HUES64 (cell line): ENCODE measurements at regions not wholly inside any gene's neighbourhood (a gene's known extent, or its start where the extent isn't known, plus 50 kb on each side); places are given as distances from the start of the nearest gene placed in this dataset.

ENCODE experiments used
- H3K27ac ChIP-seq: 2 replicates; pipeline ENCODE4 v1.7.0; 2013; ENCODE audit warnings: low read depth, low read length, inconsistent platforms
- H3K27me3 ChIP-seq: 2 replicates; pipeline ENCODE4 v1.6.1; 2013; ENCODE audit warnings: mild to moderate bottlenecking, low read length; ENCODE audit not compliant: insufficient read depth
- H3K36me3 ChIP-seq: 2 replicates; pipeline ENCODE4 v1.6.1; 2013; ENCODE audit warnings: mild to moderate bottlenecking, low read length; ENCODE audit not compliant: insufficient read depth
- H3K4me1 ChIP-seq: 2 replicates; pipeline ENCODE4 v1.6.1; 2013; ENCODE audit warnings: mild to moderate bottlenecking, low read length, moderate library complexity; ENCODE audit not compliant: insufficient read depth
- H3K4me3 ChIP-seq: 2 replicates; pipeline ENCODE4 v1.5.1; 2013; ENCODE audit warnings: mild to moderate bottlenecking, low read length, moderate library complexity
- H3K9ac ChIP-seq: 2 replicates; pipeline ENCODE4 v1.6.1; 2013; ENCODE audit warnings: mild to moderate bottlenecking, low read depth, low read length
- H3K9me3 ChIP-seq: 2 replicates; pipeline ENCODE4 v1.6.1; 2013; ENCODE audit warnings: low read depth, low read length; ENCODE audit not compliant: insufficient read depth
- WGBS: fragments of 150-250, 120-280 bp; methylation state at CpG from one replicate; pipeline ENCODE4 v1.1.7; 2013; ENCODE audit warnings: missing lambda C conversion rate; 5-methylcytosine and 5-hydroxymethylcytosine counted together

GRCh38 chr6:20025681-20026080, 186.6 kb downstream of the MBOAT1 start:
- Histone ChIP-seq H3K27ac (no peak overlapping the region), H3K36me3 (no peaks in the 10 kb centered on the region), H3K4me1 (no peaks in the 10 kb centered on the region), H3K9ac (no peak overlapping the region), H3K4me3 (no peak overlapping the region), H3K27me3 (no peaks in the 10 kb centered on the region), H3K9me3 (no peaks in the 10 kb centered on the region)
- WGBS: 96% methylated on average over 2 of the region's 2 CpGs

- no peaks in the 10 kb centered on the region for H3K27me3 ChIP-seq
- H3K27ac ChIP-seq: no peak overlapping the region
- 81% methylated on average over 9 of the region's 9 CpGs for WGBS
- no peak overlapping the region for H3K4me3 ChIP-seq
- no peaks in the 10 kb centered on the region for H3K36me3 ChIP-seq
- no peak overlapping the region for H3K9ac ChIP-seq
- no peaks in the 10 kb centered on the region for H3K9me3 ChIP-seq
- no peaks in the 10 kb centered on the region for H3K4me1 ChIP-seq
Observed at GRCh38 chr6:20028143-20028542, 184.1 kb downstream of the MBOAT1 start.

GRCh38 chr6:20028562-20028961, 183.7 kb downstream of the MBOAT1 start:
- Histone ChIP-seq H3K4me1 (no peaks in the 10 kb centered on the region), H3K36me3 (no peaks in the 10 kb centered on the region), H3K27ac (no peak overlapping the region), H3K4me3 (no peak overlapping the region), H3K27me3 (no peaks in the 10 kb centered on the region), H3K9ac (no peak overlapping the region), H3K9me3 (no peaks in the 10 kb centered on the region)
- WGBS: 86% methylated on average over 4 of the region's 4 CpGs

- H3K9ac ChIP-seq: no peak overlapping the region
- H3K27ac ChIP-seq: no peak overlapping the region
- H3K9me3 ChIP-seq: no peaks in the 10 kb centered on the region
- WGBS: no CpG with 5 or more reads among the region's 3 CpGs
- no peaks in the 10 kb centered on the region for H3K27me3 ChIP-seq
- H3K36me3 ChIP-seq: no peaks in the 10 kb centered on the region
- peaks cover 10% of the 10 kb centered on the region for H3K4me1 ChIP-seq
- H3K4me3 ChIP-seq: no peak overlapping the region
Observed at GRCh38 chr6:20029979-20030378, 182.3 kb downstream of the MBOAT1 start.

GRCh38 chr6:20031342-20031741, 180.9 kb downstream of the MBOAT1 start:
- WGBS: 90% methylated on average over 4 of the region's 4 CpGs
- H3K9ac ChIP-seq: no peak overlapping the region

GRCh38 chr6:20033697-20034407, 178.4 kb downstream of the MBOAT1 start:
- H3K4me1 ChIP-seq: peaks cover 12% of the 10 kb centered on the region
- 88% methylated on average over 7 of the region's 8 CpGs for WGBS
- no peak overlapping the region for H3K4me3 ChIP-seq
- no peaks in the 10 kb centered on the region for H3K27me3 ChIP-seq
- H3K27ac ChIP-seq: no peak overlapping the region
- H3K36me3 ChIP-seq: no peaks in the 10 kb centered on the region
- no peak overlapping the region for H3K9ac ChIP-seq
- H3K9me3 ChIP-seq: no peaks in the 10 kb centered on the region

More at GRCh38 chr6:20031342-20031741, 180.9 kb downstream of the MBOAT1 start:
- no peaks in the 10 kb centered on the region for H3K9me3 ChIP-seq
- no peaks in the 10 kb centered on the region for H3K27me3 ChIP-seq
- H3K36me3 ChIP-seq: no peaks in the 10 kb centered on the region
- no peak overlapping the region for H3K27ac ChIP-seq
- H3K4me1 ChIP-seq: peaks cover 12% of the 10 kb centered on the region
- H3K4me3 ChIP-seq: no peak overlapping the region

GRCh38 chr6:20034408-20034769, 177.9 kb downstream of the MBOAT1 start:
- 88% methylated on average over 5 of the region's 5 CpGs for WGBS
- H3K27ac ChIP-seq: no peak overlapping the region

GRCh38 chr6:20036141-20036677, 176.1 kb downstream of the MBOAT1 start:
- H3K27me3 ChIP-seq: no peaks in the 10 kb centered on the region
- no peak overlapping the region for H3K4me3 ChIP-seq
- no peak overlapping the region for H3K27ac ChIP-seq
- H3K9me3 ChIP-seq: no peaks in the 10 kb centered on the region
- no peaks in the 10 kb centered on the region for H3K36me3 ChIP-seq
- 94% methylated on average over 7 of the region's 7 CpGs for WGBS
- H3K9ac ChIP-seq: no peak overlapping the region
- peaks cover 12% of the 10 kb centered on the region for H3K4me1 ChIP-seq

More at GRCh38 chr6:20034408-20034769, 177.9 kb downstream of the MBOAT1 start:
- no peaks in the 10 kb centered on the region for H3K27me3 ChIP-seq
- H3K4me1 ChIP-seq: peaks cover 12% of the 10 kb centered on the region
- H3K36me3 ChIP-seq: no peaks in the 10 kb centered on the region
- H3K9me3 ChIP-seq: no peaks in the 10 kb centered on the region
- no peak overlapping the region for H3K9ac ChIP-seq
- no peak overlapping the region for H3K4me3 ChIP-seq

GRCh38 chr6:20038410-20039204, 173.7 kb downstream of the MBOAT1 start:
- Histone ChIP-seq H3K36me3 (no peaks in the 10 kb centered on the region), H3K4me1 (peaks cover 12% of the 10 kb centered on the region), H3K9ac (no peak overlapping the region), H3K27me3 (no peaks in the 10 kb centered on the region), H3K9me3 (no peaks in the 10 kb centered on the region), H3K27ac (no peak overlapping the region), H3K4me3 (no peak overlapping the region)
- WGBS: 57% methylated on average over 6 of the region's 7 CpGs

- no peak overlapping the region for H3K27ac ChIP-seq
- H3K36me3 ChIP-seq: no peaks in the 10 kb centered on the region
- H3K9ac ChIP-seq: no peak overlapping the region
- H3K4me1 ChIP-seq: no peaks in the 10 kb centered on the region
- no peaks in the 10 kb centered on the region for H3K9me3 ChIP-seq
- WGBS: 93% methylated on average over 1 of the region's 1 CpG
- no peaks in the 10 kb centered on the region for H3K27me3 ChIP-seq
- H3K4me3 ChIP-seq: no peak overlapping the region
Observed at GRCh38 chr6:20044883-20045282, 167.4 kb downstream of the MBOAT1 start.
